Fibroblast of pulmonary artery (primary cell): ENCODE measurements at regions not wholly inside any gene's neighbourhood (a gene's known extent, or its start where the extent isn't known, plus 50 kb on each side); places are given as distances from the start of the nearest gene placed in this dataset.
A peak's percentile ranks its signal among the peaks of the same experiment; 100 is the strongest.

Source experiments
- DNase-seq: peaks from one replicate; pipeline ENCODE4 v3.0.0-alpha.2; 2010; ENCODE audit warnings: low read depth
- H3K4me3 ChIP-seq: replicated peaks from 2 replicates; pipeline ENCODE4 v1.5.1; 2011; ENCODE audit warnings: low read depth, mild to moderate bottlenecking, control low read depth, low read length, moderate library complexity
- TF ChIP-seq, protein P1 (sequence below): IDR thresholded peaks from 2 replicates; pipeline ENCODE4 v1.5.1; 2011; ENCODE audit warnings: mild to moderate bottlenecking, control low read depth, low read length, inconsistent platforms; ENCODE audit errors: missing control alignments

DNA sequence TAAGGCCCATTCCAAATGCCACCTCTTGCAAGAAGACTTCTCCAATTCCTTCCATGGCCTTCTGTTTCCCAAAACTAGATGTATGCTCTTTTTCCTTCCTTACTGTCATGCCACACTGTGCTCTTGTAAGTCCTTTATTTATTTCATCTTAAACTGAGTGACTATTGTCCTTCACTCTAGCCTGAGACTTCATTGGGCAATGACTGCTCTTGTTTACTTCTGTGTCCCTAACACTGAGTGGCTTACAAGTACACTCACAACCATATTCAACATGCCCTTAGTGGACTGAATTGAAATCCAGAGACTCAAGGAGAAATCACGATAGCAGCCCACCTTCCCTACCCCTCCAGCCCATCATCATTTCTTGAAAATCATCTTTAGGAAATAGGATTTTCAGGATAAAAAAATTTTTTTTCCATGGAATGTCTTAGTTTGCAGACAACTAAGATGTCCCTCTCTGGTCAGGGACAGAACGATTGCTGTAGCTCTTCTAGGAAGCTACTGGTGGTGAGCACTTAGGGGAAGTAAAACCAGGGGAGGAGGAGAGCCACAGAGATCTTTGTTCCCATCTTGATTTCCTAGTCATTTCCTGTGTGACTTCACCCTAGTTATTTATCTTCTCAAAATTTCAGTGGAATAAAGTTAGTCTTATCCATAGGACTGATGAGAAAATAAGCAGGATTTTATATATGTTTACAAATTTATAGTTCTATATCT is 80.7 kb downstream of the CYRIA start:
- TF ChIP-seq, protein P1, sequence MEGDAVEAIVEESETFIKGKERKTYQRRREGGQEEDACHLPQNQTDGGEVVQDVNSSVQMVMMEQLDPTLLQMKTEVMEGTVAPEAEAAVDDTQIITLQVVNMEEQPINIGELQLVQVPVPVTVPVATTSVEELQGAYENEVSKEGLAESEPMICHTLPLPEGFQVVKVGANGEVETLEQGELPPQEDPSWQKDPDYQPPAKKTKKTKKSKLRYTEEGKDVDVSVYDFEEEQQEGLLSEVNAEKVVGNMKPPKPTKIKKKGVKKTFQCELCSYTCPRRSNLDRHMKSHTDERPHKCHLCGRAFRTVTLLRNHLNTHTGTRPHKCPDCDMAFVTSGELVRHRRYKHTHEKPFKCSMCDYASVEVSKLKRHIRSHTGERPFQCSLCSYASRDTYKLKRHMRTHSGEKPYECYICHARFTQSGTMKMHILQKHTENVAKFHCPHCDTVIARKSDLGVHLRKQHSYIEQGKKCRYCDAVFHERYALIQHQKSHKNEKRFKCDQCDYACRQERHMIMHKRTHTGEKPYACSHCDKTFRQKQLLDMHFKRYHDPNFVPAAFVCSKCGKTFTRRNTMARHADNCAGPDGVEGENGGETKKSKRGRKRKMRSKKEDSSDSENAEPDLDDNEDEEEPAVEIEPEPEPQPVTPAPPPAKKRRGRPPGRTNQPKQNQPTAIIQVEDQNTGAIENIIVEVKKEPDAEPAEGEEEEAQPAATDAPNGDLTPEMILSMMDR: no peak
- H3K4me3 ChIP-seq: no peak overlapping the region
- peak; percentile 8 for DNase-seq

DNA sequence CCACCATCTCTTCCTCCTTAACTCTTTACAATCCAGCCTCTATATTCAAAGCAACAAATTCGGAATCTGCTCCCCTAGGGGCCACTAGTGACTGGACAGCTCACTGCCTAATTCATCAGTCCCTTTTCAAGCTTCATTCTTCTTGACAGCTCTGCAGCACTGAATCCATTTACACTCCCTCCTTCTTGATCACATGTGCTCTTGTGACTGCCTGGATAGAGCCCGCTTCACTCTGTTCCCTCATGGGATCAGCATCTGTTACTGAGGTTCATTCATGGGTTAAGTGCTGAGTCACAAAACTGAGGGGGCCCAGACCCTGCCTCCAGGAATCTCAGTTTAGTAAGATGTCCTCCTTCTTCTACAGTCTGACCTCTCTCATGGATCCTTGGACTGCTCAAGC is 81.5 kb downstream of the CYRIA start:
- TF ChIP-seq, protein P1: no peak
- H3K4me3 ChIP-seq: no peak overlapping the region
- no peak for DNase-seq

DNA sequence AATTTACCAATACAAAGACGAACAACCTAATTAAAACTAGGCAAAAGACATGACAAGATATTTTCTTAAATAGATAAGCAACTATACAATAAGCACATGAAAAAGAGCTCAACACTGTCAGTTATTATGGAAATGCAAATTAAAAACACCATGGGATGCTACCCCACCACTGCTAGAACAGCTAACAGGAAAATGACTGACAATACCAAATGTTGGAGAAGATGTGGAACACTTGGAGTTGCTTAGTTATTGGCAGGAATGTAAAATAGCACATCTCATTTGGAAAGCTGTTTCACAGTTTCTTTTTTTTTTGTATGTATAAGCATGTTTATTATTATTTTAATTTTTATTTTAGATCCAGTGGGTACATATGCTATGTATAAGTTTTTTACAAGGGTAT is 84.4 kb downstream of the CYRIA start:
- no peak for DNase-seq
- H3K4me3 ChIP-seq: no peak overlapping the region
- TF ChIP-seq, protein P1: no peak

DNA sequence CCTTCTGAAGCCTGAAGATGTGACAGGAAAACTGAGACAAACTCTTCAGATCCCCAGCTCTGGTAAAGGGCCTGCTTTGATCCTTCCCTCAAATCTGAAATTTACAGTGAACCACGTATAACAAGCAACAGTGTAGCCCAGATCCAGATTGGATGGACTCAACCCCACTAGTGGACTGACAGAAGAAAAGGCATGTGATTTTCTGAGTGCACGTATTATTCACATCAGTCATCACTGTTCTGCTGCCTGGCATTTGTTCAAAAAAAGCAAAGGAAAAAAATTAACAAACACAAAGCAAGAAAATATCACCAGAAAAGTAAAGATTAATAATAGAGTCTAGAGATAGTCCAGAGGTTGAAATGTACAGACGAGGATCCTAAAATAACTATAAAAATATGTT is 87.6 kb downstream of the CYRIA start:
- TF ChIP-seq, protein P1: no peak
- DNase-seq: peak; percentile 44
- H3K4me3 ChIP-seq: no peak overlapping the region

DNA sequence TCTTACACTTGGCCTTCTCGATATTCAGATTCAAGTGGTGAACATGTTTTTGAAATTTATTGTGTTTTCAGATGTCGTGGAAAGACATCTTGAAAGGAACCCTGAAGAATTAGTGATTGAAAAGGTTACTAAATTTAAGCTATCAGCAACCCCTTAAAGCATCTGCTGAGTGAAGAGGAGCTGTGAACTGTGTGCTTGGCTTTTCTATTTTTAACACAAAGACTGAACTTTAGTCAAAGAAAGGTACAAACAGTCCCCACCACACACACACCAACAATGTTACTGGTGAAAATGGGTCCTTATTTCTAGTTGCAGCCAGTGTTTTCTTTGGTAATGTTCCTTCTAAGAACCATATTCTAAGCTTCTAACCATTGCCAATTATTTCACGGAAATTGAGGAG is 95.1 kb downstream of the CYRIA start:
- no peak overlapping the region for H3K4me3 ChIP-seq
- DNase-seq: no peak
- TF ChIP-seq, protein P1: no peak

DNA sequence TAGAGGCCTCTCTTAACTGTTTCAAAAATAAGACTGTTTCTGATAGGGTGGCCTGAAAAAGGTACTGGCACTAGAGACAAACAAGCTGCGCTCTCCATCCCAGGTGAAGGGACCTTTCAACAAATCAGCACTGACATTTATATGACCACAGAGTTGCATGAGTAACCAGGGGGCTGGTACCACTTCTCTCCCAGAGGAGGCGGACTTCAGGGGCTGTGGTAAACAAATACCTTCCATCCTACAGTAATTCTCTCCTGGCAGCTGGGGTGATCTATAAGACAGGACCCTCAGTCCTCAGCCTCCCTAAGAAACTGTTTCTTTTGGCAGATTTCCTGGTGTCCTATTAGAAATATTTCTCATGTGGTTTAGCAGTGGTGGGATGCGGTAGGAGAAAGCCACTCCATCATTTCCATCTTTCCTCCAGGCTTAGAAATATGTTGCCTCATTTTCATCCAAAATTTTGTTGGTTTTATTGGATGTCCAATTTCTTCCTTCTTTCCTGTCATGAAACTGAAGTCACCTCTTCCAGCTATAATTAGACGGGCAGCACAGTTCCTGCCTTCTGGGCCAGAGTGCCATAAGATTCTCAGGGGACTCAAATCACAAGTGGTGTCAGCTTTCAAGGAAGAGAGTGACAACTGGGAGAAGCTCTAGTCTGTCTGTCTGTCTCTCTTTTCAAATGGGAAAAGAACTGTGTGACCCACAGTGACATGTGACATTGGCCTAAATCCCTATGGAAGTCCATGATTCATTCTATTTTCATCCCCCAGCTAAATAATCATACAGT is 96.4 kb downstream of the CYRIA start:
- DNase-seq: no peak
- H3K4me3 ChIP-seq: no peak overlapping the region
- TF ChIP-seq, protein P1: no peak
